ENCODE measurements at regions not wholly inside any gene's neighbourhood (a gene's known extent, or its start where the extent isn't known, plus 50 kb on each side); places are given as distances from the start of the nearest gene placed in this dataset.

DNA sequence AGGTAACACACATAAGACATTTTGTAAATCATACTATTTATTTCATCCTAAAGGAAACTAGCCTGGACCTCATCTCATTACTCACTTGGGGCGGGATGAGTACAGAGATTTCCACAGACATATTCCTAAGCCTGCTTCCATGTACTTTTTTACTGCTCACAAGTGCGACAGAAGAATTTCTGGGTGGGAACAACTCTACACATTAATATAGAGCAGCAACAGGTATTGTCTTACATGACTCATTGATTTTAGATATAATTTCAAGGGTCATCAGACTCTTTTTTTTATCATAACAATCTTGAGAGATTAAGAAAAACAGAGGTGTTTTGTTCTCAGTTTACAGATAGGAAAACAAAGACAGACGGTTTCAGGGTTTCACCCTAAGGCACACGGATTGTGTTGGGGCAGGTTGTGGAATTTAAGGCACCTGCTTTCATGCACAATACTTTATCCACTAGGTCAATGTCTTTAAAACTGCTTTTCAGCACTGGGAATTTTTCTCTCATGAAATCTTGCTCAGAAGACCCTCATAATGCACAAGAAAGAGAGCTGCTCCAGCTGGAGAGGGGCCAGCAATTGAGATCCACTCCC, 186.7 kb upstream of the CDIN1 start:
- Histone ChIP-seq H3K27me3 (ENCODE audit: control insufficient read depth in 1 of 2, insufficient read depth in 1 of 2, low read length in 2 of 2) (no peaks in the 10 kb centered on the region), H2BK12ac (ENCODE audit: low read length in 2 of 2) (no peak overlapping the region), H2BK5ac (ENCODE audit: low read depth, low read length, poor library complexity, severe bottlenecking) (no peak overlapping the region), H3K36me3 (ENCODE audit: control insufficient read depth in 1 of 2, insufficient read depth in 2 of 2, low read depth in 1 of 2, low read length in 2 of 2) (no peaks in the 10 kb centered on the region), H2AFZ (ENCODE audit: low read depth, low read length) (no peak overlapping the region), H3K9ac (ENCODE audit: low read length) (no peak overlapping the region), H4K91ac (ENCODE audit: low read length) (no peak overlapping the region), H3K4ac (ENCODE audit: low read depth in 1 of 2, low read length in 2 of 2) (no peak overlapping the region), H3K14ac (ENCODE audit: low read length in 2 of 2) (no peak overlapping the region), H2BK120ac (ENCODE audit: low read depth, low read length) (no peak overlapping the region), H3K27ac (ENCODE audit: low read length, poor library complexity, severe bottlenecking) (no peak overlapping the region), H3K79me1 (replicated peaks; ENCODE audit: low read length, poor library complexity, severe bottlenecking) (no peaks in the 10 kb centered on the region), H2BK15ac (ENCODE audit: low read depth, poor library complexity, severe bottlenecking) (no peak overlapping the region), H3K4me1 (ENCODE audit: control insufficient read depth, insufficient read depth, low read depth, low read length) (no peaks in the 10 kb centered on the region), H3K4me3 (ENCODE audit: insufficient read depth in 1 of 2, low read depth in 1 of 2, low read length in 2 of 2) (no peak overlapping the region), H4K8ac (ENCODE audit: low read length) (no peak overlapping the region), H3K4me2 (ENCODE audit: low read length, poor library complexity, severe bottlenecking) (no peak overlapping the region), H3K9me3 (ENCODE audit: control insufficient read depth, low read length) (no peaks in the 10 kb centered on the region), H3K18ac (ENCODE audit: low read depth in 1 of 2, low read length in 2 of 2) (no peak overlapping the region), H3K23ac (ENCODE audit: low read length in 2 of 2) (no peak overlapping the region), H2AK5ac (ENCODE audit: low read length, severe bottlenecking) (no peak overlapping the region)
- DNase-seq: no peak
- 93% methylated on average over 4 of the region's 4 CpGs for WGBS

DNA sequence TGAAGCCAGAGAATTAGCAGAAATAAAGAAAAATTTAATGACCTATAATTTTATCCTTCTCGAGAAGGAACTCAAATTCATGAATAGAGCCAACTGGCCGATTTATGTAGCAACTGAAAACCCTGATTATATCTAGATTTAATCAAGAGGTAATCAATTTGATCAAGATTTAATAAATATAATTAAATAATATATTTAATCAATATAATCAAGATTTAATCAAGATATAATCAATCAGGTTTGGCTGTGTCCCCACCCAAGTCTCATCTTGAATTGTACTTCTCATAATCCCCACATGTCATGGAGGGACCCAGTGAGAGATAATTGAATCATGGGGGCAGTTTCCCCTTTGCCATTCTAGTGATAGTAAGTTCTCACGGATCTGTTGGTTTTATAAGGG, 181.2 kb upstream of the CDIN1 start:
- H3K9me3 ChIP-seq (ENCODE audit: control insufficient read depth, low read length): no peaks in the 10 kb centered on the region
- H3K9ac ChIP-seq (ENCODE audit: low read length): no peak overlapping the region
- no peaks in the 10 kb centered on the region for H3K27me3 ChIP-seq (ENCODE audit: control insufficient read depth in 1 of 2, insufficient read depth in 1 of 2, low read length in 2 of 2)
- H2BK5ac ChIP-seq (ENCODE audit: low read depth, low read length, poor library complexity, severe bottlenecking): no peak overlapping the region
- H2BK12ac ChIP-seq (ENCODE audit: low read length in 2 of 2): no peak overlapping the region
- H3K36me3 ChIP-seq (ENCODE audit: control insufficient read depth in 1 of 2, insufficient read depth in 2 of 2, low read depth in 1 of 2, low read length in 2 of 2): no peaks in the 10 kb centered on the region
- no peak overlapping the region for H3K23ac ChIP-seq (ENCODE audit: low read length in 2 of 2)
- no peak overlapping the region for H2BK120ac ChIP-seq (ENCODE audit: low read depth, low read length)
- no peaks in the 10 kb centered on the region for H3K79me1 ChIP-seq (replicated peaks; ENCODE audit: low read length, poor library complexity, severe bottlenecking)
- H3K14ac ChIP-seq (ENCODE audit: low read length in 2 of 2): no peak overlapping the region
- no peak overlapping the region for H2AK5ac ChIP-seq (ENCODE audit: low read length, severe bottlenecking)
- no peak overlapping the region for H4K91ac ChIP-seq (ENCODE audit: low read length)
- H3K4ac ChIP-seq (ENCODE audit: low read depth in 1 of 2, low read length in 2 of 2): no peak overlapping the region
- no peak for DNase-seq
- H3K4me2 ChIP-seq (ENCODE audit: low read length, poor library complexity, severe bottlenecking): no peak overlapping the region
- H3K4me3 ChIP-seq (ENCODE audit: insufficient read depth in 1 of 2, low read depth in 1 of 2, low read length in 2 of 2): no peak overlapping the region
- 93% methylated on average over 3 of the region's 3 CpGs for WGBS
- H2BK15ac ChIP-seq (ENCODE audit: low read depth, poor library complexity, severe bottlenecking): no peak overlapping the region
- H3K4me1 ChIP-seq (ENCODE audit: control insufficient read depth, insufficient read depth, low read depth, low read length): no peaks in the 10 kb centered on the region
- no peak overlapping the region for H4K8ac ChIP-seq (ENCODE audit: low read length)
- no peak overlapping the region for H3K18ac ChIP-seq (ENCODE audit: low read depth in 1 of 2, low read length in 2 of 2)
- H2AFZ ChIP-seq (ENCODE audit: low read depth, low read length): no peak overlapping the region
- no peak overlapping the region for H3K27ac ChIP-seq (ENCODE audit: low read length, poor library complexity, severe bottlenecking)

DNA sequence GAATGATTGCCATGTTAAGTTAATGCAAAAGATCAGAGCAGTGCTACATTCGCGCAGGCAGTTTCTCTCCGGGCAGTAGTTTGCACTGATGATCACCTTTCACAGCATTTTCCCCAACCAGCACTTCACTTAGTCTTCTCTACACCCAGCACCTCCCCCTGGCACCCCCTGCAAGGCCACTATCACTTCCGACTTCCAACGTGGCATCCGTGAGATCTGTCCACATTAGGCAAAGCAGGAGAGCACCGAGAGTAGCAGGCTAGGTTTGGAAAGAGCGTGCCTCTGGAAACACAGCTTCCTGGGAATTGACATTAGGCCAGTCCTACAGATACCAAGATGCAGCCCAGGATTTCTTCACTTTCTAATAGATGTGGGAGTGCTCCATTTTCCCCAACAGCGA, 180.2 kb upstream of the CDIN1 start:
- Histone ChIP-seq H3K14ac (ENCODE audit: low read length in 2 of 2) (no peak overlapping the region), H3K9me3 (ENCODE audit: control insufficient read depth, low read length) (no peaks in the 10 kb centered on the region), H3K23ac (ENCODE audit: low read length in 2 of 2) (no peak overlapping the region), H3K4ac (ENCODE audit: low read depth in 1 of 2, low read length in 2 of 2) (no peak overlapping the region), H2AK5ac (ENCODE audit: low read length, severe bottlenecking) (no peak overlapping the region), H2BK5ac (ENCODE audit: low read depth, low read length, poor library complexity, severe bottlenecking) (no peak overlapping the region), H3K4me1 (ENCODE audit: control insufficient read depth, insufficient read depth, low read depth, low read length) (no peaks in the 10 kb centered on the region), H3K27me3 (ENCODE audit: control insufficient read depth in 1 of 2, insufficient read depth in 1 of 2, low read length in 2 of 2) (no peaks in the 10 kb centered on the region), H4K8ac (ENCODE audit: low read length) (no peak overlapping the region), H2BK15ac (ENCODE audit: low read depth, poor library complexity, severe bottlenecking) (peak overlapping the region; percentile 16), H2AFZ (ENCODE audit: low read depth, low read length) (peak overlapping the region; percentile 53), H2BK12ac (ENCODE audit: low read length in 2 of 2) (peak overlapping the region in 1 of 2 experiments; percentile 42), H4K91ac (ENCODE audit: low read length) (no peak overlapping the region), H3K9ac (ENCODE audit: low read length) (no peak overlapping the region), H3K36me3 (ENCODE audit: control insufficient read depth in 1 of 2, insufficient read depth in 2 of 2, low read depth in 1 of 2, low read length in 2 of 2) (no peaks in the 10 kb centered on the region), H3K79me1 (replicated peaks; ENCODE audit: low read length, poor library complexity, severe bottlenecking) (no peaks in the 10 kb centered on the region), H3K18ac (ENCODE audit: low read depth in 1 of 2, low read length in 2 of 2) (no peak overlapping the region), H2BK120ac (ENCODE audit: low read depth, low read length) (no peak overlapping the region), H3K4me2 (ENCODE audit: low read length, poor library complexity, severe bottlenecking) (no peak overlapping the region), H3K27ac (ENCODE audit: low read length, poor library complexity, severe bottlenecking) (no peak overlapping the region), H3K4me3 (ENCODE audit: insufficient read depth in 1 of 2, low read depth in 1 of 2, low read length in 2 of 2) (no peak overlapping the region)
- DNase-seq: no peak
- WGBS: 94% methylated on average over 9 of the region's 9 CpGs

DNA sequence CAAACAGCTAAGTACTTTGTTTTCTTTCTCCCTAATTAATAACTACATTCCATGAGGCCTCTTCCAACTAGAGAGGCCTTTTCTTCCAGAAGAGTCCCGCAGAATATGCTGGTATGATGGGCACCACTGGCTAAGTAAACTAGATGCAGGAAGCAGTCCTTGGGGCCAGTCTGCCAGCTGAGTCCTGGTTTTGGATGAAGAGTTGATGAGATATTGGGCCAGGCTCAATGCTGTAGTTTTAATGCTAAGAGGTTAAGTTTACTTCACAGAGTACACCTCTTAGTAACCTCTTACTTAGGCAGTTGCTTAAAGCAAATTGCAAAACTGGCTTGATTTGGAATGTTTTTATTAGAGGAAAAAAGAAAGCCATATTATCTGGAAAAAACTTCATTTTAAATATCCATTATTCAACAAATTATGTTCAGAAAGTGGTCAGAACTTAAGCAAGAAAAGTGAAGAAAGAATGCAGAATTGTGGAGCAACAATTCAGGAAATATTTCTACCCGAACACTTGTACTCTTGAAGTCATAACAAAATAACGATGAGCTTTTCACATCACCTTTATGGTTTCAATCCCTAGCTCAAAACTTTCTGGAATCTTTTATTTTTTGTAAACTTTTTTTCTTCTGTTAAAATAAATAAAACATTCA, 178.4 kb upstream of the CDIN1 start:
- Histone ChIP-seq H2AFZ (ENCODE audit: low read depth, low read length) (no peak overlapping the region), H2BK5ac (ENCODE audit: low read depth, low read length, poor library complexity, severe bottlenecking) (no peak overlapping the region), H3K4me2 (ENCODE audit: low read length, poor library complexity, severe bottlenecking) (no peak overlapping the region), H4K8ac (ENCODE audit: low read length) (no peak overlapping the region), H3K4ac (ENCODE audit: low read depth in 1 of 2, low read length in 2 of 2) (no peak overlapping the region), H2BK15ac (ENCODE audit: low read depth, poor library complexity, severe bottlenecking) (no peak overlapping the region), H3K18ac (ENCODE audit: low read depth in 1 of 2, low read length in 2 of 2) (no peak overlapping the region), H3K14ac (ENCODE audit: low read length in 2 of 2) (no peak overlapping the region), H3K79me1 (replicated peaks; ENCODE audit: low read length, poor library complexity, severe bottlenecking) (no peaks in the 10 kb centered on the region), H3K4me1 (ENCODE audit: control insufficient read depth, insufficient read depth, low read depth, low read length) (no peaks in the 10 kb centered on the region), H2AK5ac (ENCODE audit: low read length, severe bottlenecking) (no peak overlapping the region), H3K36me3 (ENCODE audit: control insufficient read depth in 1 of 2, insufficient read depth in 2 of 2, low read depth in 1 of 2, low read length in 2 of 2) (no peaks in the 10 kb centered on the region), H2BK12ac (ENCODE audit: low read length in 2 of 2) (no peak overlapping the region), H2BK120ac (ENCODE audit: low read depth, low read length) (no peak overlapping the region), H3K4me3 (ENCODE audit: insufficient read depth in 1 of 2, low read depth in 1 of 2, low read length in 2 of 2) (peak overlapping the region in 1 of 2 experiments; percentile 70), H3K27me3 (ENCODE audit: control insufficient read depth in 1 of 2, insufficient read depth in 1 of 2, low read length in 2 of 2) (no peaks in the 10 kb centered on the region), H3K9ac (ENCODE audit: low read length) (peak overlapping the region; percentile 84), H3K9me3 (ENCODE audit: control insufficient read depth, low read length) (no peaks in the 10 kb centered on the region), H3K23ac (ENCODE audit: low read length in 2 of 2) (no peak overlapping the region), H3K27ac (ENCODE audit: low read length, poor library complexity, severe bottlenecking) (no peak overlapping the region), H4K91ac (ENCODE audit: low read length) (no peak overlapping the region)
- DNase-seq: no peak
- WGBS: 92% methylated on average over 2 of the region's 3 CpGs
